Esophagus muscularis mucosa (tissue), 3 donors: ENCODE measurements at regions not wholly inside any gene's neighbourhood (a gene's known extent, or its start where the extent isn't known, plus 50 kb on each side); places are given as distances from the start of the nearest gene placed in this dataset.
"Not testable (repeated sequence)": the region's sequence is repeated elsewhere in the genome, so short reads cannot be mapped to it uniquely, and the experiment has no call there.

ENCODE experiments used
- CTCF ChIP-seq, 3 experiments: fragments of 200-600 bp in 2 of 3; fragments of 450-650 bp in 1 of 3; sonication (generic) in 2 of 3; IDR thresholded peaks; one replicate each; pipeline ENCODE4 v1.5.1; 2017 to 2019; ENCODE audit warnings: antibody characterized with exemption in 3 of 3, mild to moderate bottlenecking in 2 of 3, moderate library complexity in 1 of 3
- POLR2A ChIP-seq: fragments of 450-650 bp; IDR thresholded peaks from one replicate; pipeline ENCODE4 v1.6.1; 2017; ENCODE audit warnings: antibody characterized with exemption, moderate library complexity, mild to moderate bottlenecking, low read depth
- POLR2AphosphoS5 ChIP-seq, 2 donors: sonication (generic); formaldehyde crosslinking; IDR thresholded peaks; one replicate each; pipeline ENCODE4 v1.6.1; 2017; ENCODE audit warnings: antibody characterized with exemption in 2 of 2

DNA sequence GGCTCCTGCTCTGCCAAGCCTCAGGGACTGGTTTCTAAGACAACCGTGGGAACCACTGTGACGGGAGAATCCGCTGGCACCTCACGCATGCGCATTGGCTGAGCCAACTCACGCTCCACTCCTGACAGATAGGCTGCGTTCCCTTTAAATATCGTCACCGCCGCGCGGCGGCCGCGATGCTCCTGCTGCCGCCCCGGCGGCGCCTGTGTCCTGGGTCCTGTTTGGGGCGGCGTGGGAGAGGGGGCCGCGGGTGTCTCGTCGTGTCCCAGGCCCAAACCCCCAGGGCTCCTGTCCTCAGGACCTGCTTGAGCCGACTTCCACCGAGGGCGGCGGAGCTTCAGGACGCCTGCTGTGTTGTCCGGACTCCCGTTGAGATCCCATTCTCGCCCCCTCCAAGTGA lies 684.8 kb upstream of the TPTE start:
- TF ChIP-seq CTCF (IDR thresholded peaks at IDR 0.05); POLR2AphosphoS5 (IDR thresholded peaks at IDR 0.05); POLR2A: not testable (repeated sequence)
